ENCODE measurements at regions not wholly inside any gene's neighbourhood (a gene's known extent, or its start where the extent isn't known, plus 50 kb on each side); places are given as distances from the start of the nearest gene placed in this dataset.

GRCh38 chr9:89697553-89697952 is 92.7 kb downstream of the GADD45G start:
- DNase-seq, result no peak

DNA sequence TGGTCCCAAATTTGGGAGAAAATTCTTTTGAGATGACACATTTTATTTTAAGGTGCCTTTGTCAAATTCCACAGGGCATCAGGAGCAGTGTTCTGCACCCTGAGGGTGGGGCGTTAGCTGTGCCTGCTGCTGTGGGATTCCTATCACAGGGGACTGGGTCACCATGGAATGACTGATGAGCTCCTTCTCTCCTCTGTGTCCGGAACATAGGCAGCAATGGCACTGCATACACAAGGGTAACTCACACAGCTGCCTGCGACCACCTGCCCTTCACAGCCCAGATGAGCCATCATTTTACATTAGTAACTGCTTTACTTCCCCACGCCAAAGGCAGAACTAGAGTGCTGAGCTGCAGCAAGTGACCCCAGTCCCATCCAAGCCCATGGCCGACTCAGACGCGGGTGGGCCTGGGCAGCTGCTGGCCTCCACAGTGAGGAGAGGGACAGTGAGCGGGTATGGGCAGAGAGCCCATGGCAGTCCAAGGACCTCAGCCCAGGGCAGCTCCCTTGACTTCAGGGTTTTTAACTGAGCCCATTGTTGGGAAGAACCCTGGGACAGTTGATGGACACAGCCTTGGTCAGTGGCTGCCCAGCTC is 93.7 kb downstream of the GADD45G start:
- no peak for DNase-seq

GRCh38 chr9:89699646-89700045 is 94.8 kb downstream of the GADD45G start:
- no peak for DNase-seq

DNA sequence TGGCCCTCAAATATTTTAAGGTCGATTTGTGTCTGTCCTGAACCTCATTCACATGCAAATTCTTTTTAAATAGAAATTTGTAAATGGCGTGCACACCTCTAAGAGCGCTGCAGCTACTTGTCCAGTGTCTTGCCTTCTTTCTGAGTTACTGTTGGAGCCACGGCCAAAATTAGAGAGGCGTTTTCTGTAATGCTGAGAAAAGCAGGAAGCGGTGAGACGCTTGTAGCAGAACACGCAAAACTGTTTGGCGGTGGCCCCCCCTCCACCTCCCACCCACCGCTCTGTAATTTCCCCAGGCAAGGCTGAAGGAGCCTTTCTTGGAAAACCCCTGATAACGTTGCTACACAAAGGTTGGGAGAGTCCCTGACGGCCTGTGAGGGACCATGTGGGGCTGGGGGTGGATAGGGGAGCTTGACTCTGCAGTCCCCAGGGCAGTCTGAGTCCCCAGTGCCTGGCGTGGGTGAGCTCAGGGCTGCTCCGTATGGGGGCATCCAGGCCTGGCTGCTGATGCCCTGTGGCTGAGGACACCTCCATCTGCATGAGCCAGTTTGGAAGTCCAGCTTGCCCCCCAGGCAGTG is 96.5 kb downstream of the GADD45G start:
- peak; percentile 51 for DNase-seq

DNA sequence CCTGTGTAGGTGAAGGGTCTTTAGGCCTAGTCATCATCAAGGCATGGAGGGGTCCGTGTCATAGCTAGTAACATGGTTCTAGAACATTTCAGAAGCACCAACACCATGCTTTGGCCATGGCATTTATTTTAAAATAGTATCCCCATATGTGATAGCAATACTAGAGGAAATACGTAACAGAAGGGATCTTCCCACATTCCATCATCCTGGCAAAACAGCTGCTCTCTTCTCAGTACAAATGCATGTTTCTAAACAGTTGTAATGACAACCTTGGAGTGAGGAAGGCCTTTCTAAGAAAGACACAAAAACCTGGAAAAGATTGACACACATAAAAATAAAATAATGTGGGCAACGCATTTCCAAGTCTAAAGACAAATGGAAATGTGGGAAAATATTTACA is 97.6 kb downstream of the GADD45G start:
- no peak for DNase-seq

DNA sequence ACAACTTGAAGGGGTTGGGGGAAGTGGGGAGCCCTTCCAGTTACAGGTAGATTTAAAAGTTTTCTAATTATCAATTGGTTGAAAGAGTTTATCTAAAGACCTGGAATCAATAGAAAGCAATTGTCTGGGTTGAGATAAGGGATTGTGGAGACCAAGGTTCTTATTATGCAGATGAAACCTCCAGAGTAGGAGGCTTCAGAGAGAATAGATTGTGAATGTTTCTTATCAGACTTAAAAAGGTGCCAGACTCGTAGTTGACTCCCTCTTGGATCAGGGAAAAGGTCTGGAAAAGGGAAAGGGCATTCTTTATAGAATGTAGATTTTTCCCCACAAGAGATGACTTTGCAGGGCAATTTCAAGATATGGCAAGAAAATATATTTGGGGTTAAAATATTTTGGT is 100.8 kb downstream of the GADD45G start:
- no peak for DNase-seq

DNA sequence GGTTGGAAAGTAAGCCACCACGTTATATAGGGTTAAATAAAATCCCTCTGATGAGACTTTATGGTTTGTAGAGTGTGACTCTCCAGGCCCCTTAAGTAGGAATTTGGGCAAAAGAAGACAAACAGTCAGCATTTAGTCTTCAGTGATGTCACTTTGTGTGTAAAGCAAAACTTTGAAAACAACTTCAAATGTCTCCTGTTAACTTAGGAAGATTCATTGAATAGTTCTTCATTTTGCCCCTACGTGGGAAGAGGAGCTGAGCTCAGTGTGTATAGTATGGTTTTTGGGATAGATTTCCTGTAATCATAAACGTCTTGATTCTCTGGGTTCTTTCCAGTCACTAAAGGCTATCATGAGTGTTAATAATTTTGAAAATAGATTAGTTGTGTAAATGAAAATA is 101.3 kb downstream of the GADD45G start:
- no peak for DNase-seq

- DNase-seq, result peak; percentile 20
Measured at GRCh38 chr9:89706731-89707191, 101.9 kb downstream of the GADD45G start.

GRCh38 chr9:89710697-89711096 is 105.9 kb downstream of the GADD45G start:
- peak; percentile 37 for DNase-seq

DNA sequence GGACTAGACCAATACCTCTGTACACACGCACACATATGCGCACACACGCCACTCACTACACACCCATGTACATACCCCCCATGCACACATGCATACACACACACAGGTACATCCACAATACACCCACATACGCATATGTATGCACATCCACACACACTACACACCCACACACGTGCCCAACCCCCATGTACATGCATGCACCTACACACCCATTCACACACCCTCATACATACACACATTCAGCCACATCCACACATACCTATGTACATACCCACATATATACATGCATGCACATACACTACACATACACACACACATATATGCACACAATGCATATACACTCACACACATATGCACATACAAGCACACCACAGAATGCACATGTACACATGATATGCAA is 107.1 kb downstream of the GADD45G start:
- no peak for DNase-seq

DNA sequence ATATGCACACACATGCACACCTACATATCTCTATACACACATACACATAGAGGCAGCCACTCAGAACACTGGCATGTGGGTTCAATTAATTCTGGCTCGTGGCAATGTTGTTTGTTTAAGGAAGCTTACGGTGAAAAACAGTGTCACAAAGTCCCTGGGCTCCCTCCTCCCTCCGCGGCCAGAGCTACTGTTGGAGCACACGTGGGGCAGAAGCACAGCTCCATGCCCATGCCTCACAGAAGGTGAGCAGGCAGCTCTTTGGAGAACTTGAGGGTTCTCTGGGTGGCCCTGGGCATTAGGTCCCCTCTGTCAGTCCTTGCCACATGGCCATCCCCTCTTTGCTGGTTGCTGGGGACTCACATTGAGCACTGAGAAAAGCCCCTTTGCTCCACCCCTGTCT is 107.5 kb downstream of the GADD45G start:
- no peak for DNase-seq

DNA sequence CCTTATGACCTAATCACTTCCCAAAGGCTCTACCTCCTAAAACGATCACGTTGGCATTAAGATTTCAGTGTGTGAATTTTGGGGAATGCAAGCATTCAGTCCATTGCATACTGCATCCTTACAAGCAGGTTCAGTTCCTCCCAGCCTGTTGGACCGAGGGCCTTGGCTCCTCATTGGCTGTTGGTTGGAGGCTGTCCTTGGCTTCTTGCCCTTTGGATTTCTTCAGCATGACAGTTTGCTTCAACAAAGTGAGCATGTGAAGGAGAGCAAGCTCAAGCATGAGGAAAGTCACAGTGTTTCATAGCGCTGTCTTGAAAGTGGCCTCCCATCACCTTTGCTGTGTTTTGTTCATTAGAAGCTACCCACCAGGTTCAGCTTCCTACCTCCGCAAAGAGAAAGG is 109.5 kb downstream of the GADD45G start:
- DNase-seq, result no peak

DNA sequence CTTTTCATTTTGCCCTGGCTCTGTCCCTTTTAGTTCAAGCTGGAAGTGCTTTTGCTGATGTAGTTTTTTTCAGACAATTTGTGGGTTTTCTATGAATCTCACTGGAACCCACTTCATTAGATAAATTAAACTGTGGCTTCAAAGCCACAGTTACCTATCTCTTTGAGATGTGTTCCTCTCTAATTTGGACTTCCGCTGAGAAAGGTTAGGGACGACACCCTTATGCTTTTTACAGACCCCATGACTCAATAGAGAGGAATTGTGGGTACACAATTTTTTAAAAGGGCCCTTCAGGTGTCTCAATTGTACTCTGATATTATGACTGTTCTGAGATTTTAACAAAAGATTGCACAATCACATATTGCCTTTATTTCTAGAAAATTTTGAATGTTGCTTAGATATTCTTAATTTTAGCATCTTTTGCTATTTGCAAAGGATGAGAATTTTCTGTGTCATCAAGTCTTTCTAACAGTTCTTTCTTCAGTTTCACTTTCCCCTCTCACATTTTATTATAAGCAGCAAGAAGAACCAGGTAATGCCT is 110.6 kb downstream of the GADD45G start:
- DNase-seq, result no peak

DNA sequence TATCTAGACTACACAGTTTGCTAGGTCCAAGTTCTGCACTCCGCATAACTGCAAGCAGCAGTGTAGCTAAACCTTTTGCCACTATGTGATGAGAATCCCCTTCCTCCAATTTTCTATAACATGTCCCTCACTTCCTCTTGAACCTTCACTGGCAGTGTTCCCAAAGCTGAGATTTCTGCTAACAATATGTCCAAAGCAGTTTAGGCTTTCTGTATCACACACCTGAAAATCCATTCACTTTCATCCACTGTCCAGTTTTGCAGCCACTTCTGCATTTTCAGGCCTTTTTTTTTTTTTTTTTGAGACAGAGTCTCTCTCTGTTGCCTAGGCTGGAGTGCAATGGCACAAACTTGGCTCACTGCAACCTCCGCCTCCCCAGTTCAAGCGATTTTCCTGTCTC is 111.1 kb downstream of the GADD45G start:
- no peak for DNase-seq

DNA sequence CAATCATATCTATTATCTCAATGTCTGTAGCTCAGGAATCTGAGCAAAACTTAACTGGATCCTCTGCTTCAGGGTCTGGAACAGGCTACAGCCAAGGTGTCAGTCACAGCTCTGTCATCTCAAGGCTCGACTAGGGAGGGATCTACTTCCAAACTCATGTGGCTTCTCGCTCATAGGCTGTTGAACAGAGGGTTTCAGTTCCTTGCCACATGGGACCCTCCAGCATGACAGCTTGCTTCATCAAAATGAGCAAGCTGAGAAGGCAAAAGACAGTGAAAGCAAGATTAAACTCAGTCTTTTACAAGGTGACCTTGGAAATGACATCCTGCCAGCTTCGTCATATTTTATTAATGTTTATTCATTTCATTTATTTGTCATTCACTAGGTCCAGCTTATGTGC is 111.7 kb downstream of the GADD45G start:
- DNase-seq, result no peak

DNA sequence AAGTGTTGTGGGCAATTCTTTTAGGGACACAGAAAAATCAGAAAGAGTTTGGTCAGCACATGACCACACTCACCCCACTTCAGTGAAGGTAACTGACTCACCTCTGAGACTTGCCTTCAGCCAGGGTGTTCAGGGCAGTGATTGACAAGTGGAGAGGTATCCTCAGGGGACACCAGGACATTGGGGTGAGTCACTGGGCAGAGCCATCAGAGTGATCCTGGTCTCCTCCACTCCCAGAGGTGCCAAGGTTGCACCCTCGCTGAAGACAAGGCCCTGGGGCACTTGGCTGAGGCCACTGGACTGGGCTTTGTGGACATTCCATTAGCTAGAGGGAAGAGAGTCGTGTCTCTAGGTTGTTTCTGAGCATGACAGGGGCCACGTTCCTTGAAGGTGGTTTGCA is 113.4 kb downstream of the GADD45G start:
- DNase-seq, result no peak

- no peak for DNase-seq
Measured at GRCh38 chr9:89718651-89719050, 113.8 kb downstream of the GADD45G start.

DNA sequence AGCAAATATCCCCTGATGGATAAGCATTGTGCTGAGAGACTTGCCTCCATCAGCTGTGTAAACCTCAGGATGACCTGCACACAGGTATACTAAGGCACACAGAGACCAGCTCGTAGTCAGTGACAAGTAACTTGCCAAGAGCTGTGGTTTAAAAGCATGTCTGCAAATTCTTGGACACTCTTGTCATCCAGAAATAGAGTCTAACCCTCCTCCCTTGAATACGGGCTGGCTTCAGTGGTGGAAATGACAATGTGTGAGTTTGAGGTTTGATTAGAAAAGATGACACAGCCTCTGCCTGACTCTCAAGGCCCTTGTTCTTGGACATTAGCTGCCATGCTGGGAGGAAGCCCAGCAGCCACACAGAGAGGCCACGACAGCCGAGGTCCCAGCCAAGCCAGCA is 114.4 kb downstream of the GADD45G start:
- DNase-seq, result no peak

- no peak for DNase-seq
Measured at GRCh38 chr9:89720696-89721175, 115.9 kb downstream of the GADD45G start.

DNA sequence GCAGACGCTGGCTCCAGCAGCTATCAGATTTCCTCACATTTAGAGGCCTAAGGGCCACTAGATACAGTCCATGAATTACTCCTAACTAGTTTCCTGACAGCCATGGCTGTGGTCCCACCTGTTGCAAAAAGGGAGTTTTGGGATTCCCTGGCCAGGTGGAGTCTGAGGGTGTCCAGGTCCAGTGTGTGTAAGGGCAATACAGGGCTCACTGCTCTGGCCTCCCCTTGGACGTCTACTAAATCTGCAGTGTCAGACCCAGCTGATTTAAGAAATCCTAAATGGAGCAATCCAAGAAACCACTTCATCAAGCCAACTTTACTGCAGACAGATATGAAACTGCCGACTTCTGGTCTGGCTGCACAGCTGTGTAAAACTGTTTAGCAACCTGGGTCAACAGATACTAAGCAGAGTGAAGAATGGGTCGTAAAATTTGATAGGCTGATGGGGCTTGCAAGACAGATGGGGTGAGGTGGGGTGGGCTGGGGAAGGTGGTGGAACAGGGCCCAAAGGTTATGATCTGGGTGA is 116.4 kb downstream of the GADD45G start:
- DNase-seq, result no peak

- no peak for DNase-seq
Measured at GRCh38 chr9:89721971-89722530, 117.2 kb downstream of the GADD45G start.

GRCh38 chr9:89722712-89723111 is 117.9 kb downstream of the GADD45G start:
- no peak for DNase-seq

DNA sequence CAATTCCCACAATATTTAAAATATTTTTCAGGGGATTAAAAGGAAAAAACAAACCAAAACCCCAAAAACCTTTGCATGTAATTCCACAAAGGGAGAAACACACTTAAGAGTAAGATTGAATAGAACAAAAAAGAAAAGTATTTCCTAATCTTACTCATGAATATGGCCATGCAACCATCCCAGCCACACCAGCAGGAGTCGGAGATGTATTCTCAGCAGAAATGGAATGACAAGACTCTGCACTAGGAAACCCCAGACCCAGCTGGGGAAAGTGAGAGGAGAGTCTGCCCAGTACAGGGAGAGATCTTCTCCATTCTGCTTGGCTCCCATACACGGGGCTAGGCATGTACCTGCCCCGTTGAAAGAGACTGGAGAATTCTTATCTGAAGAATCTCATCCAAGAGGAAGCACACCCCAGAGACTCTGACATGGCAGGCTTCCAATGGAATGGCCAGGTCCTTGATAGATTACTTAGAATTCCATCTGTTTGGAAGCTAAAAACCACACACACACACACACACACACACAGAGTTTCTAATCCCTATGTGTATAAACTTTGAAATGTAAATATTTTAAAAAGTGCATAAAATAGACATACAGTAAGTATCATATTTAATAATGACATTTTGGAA is 118.8 kb downstream of the GADD45G start:
- no peak for DNase-seq

GRCh38 chr9:89724659-89725058 is 119.8 kb downstream of the GADD45G start:
- DNase-seq, result no peak
